ENCODE measurements at regions not wholly inside any gene's neighbourhood (a gene's known extent, or its start where the extent isn't known, plus 50 kb on each side); places are given as distances from the start of the nearest gene placed in this dataset.

- no peak overlapping the region for H3K4me3 ChIP-seq (ENCODE audit: low read depth, low read length)
- in situ Hi-C loops (cut with HindIII; ENCODE audit: low sequenced_read_pairs), result no loop called here
- TF ChIP-seq CTCF (IDR thresholded peaks at IDR 0.05; ENCODE audit: low read depth, low read length), result no peak
- DNase-seq (ENCODE audit: low read depth, low spot score), result peak; percentile 17
Measured at GRCh38 chr6:142551274-142551811, 249.5 kb downstream of the ADGRG6 start.

- DNase-seq (ENCODE audit: low read depth, low spot score), result no peak
- no peak overlapping the region for H3K4me3 ChIP-seq (ENCODE audit: low read depth, low read length)
- no peak for TF ChIP-seq CTCF (IDR thresholded peaks at IDR 0.05; ENCODE audit: low read depth, low read length)
- in situ Hi-C loops (cut with HindIII; ENCODE audit: low sequenced_read_pairs), result no loop called here
Measured at GRCh38 chr6:142558786-142559185, 257.0 kb downstream of the ADGRG6 start.

GRCh38 chr6:142561511-142562265 is 259.9 kb downstream of the ADGRG6 start:
- TF ChIP-seq CTCF (IDR thresholded peaks at IDR 0.05; ENCODE audit: low read depth, low read length), result no peak
- DNase-seq (ENCODE audit: low read depth, low spot score), result no peak

GRCh38 chr6:142562865-142563264 is 261.1 kb downstream of the ADGRG6 start:
- TF ChIP-seq CTCF (IDR thresholded peaks at IDR 0.05; ENCODE audit: low read depth, low read length), result no peak
- H3K4me3 ChIP-seq (ENCODE audit: low read depth, low read length), result no peak overlapping the region
- in situ Hi-C loops (cut with HindIII; ENCODE audit: low sequenced_read_pairs), result no loop called here
- no peak for DNase-seq (ENCODE audit: low read depth, low spot score)

More at GRCh38 chr6:142561511-142562265, 259.9 kb downstream of the ADGRG6 start:
- in situ Hi-C loops (cut with HindIII; ENCODE audit: low sequenced_read_pairs), result no loop called here
- no peak overlapping the region for H3K4me3 ChIP-seq (ENCODE audit: low read depth, low read length)

GRCh38 chr6:142566628-142567396 is 265.0 kb downstream of the ADGRG6 start:
- DNase-seq (ENCODE audit: low read depth, low spot score), result peak; percentile 58
- peak; percentile 95 for TF ChIP-seq CTCF (IDR thresholded peaks at IDR 0.05; ENCODE audit: low read depth, low read length)
- no peak overlapping the region for H3K4me3 ChIP-seq (ENCODE audit: low read depth, low read length)
- in situ Hi-C loops (cut with HindIII; ENCODE audit: low sequenced_read_pairs), result no loop called here

GRCh38 chr6:142567461-142567860 is 265.7 kb downstream of the ADGRG6 start:
- H3K4me3 ChIP-seq (ENCODE audit: low read depth, low read length), result no peak overlapping the region
- in situ Hi-C loops (cut with HindIII; ENCODE audit: low sequenced_read_pairs), result no loop called here
- no peak for TF ChIP-seq CTCF (IDR thresholded peaks at IDR 0.05; ENCODE audit: low read depth, low read length)
- DNase-seq (ENCODE audit: low read depth, low spot score), result no peak
